SKM-1 (cell line): ENCODE measurements at regions not wholly inside any gene's neighbourhood (a gene's known extent, or its start where the extent isn't known, plus 50 kb on each side); places are given as distances from the start of the nearest gene placed in this dataset.
"Not testable (repeated sequence)": the region's sequence is repeated elsewhere in the genome, so short reads cannot be mapped to it uniquely, and the experiment has no call there.

Experiments
- DNase-seq: peaks from one replicate; lab custom pipeline; 2025; ENCODE audit not compliant: unreplicated experiment; lab: John Stamatoyannopoulos, UW

- DNase-seq = no peak
These were observed 52.1 kb downstream of the PWWP3B start for GRCh38 chrX:106220177-106220576.

GRCh38 chrX:106243376-106243775 lies 75.3 kb downstream of the PWWP3B start:
- DNase-seq = no peak

GRCh38 chrX:106246511-106246910 lies 78.4 kb downstream of the PWWP3B start:
- no peak for DNase-seq

GRCh38 chrX:106247162-106247561 lies 79.1 kb downstream of the PWWP3B start:
- DNase-seq = no peak

GRCh38 chrX:106249706-106250379 lies 81.7 kb downstream of the PWWP3B start:
- DNase-seq = no peak

GRCh38 chrX:106263817-106264216 lies 95.7 kb downstream of the PWWP3B start:
- DNase-seq = no peak

GRCh38 chrX:106273947-106274587 lies 106.0 kb downstream of the PWWP3B start:
- DNase-seq = not testable (repeated sequence)

- DNase-seq = not testable (repeated sequence)
These were observed 107.1 kb downstream of the PWWP3B start for GRCh38 chrX:106275172-106275571.

- DNase-seq = no peak
These were observed 110.8 kb downstream of the PWWP3B start for GRCh38 chrX:106278951-106279350.

- DNase-seq = no peak
These were observed 113.3 kb downstream of the PWWP3B start for GRCh38 chrX:106281383-106281782.

GRCh38 chrX:106283841-106284240 lies 115.7 kb downstream of the PWWP3B start:
- no peak for DNase-seq

GRCh38 chrX:106284431-106285025 lies 116.4 kb downstream of the PWWP3B start:
- DNase-seq = no peak

GRCh38 chrX:106286053-106286650 lies 118.0 kb downstream of the PWWP3B start:
- DNase-seq = no peak

GRCh38 chrX:106290778-106291177 lies 122.7 kb downstream of the PWWP3B start:
- DNase-seq = not testable (repeated sequence)

GRCh38 chrX:106291779-106292390 lies 123.8 kb downstream of the PWWP3B start:
- not testable (repeated sequence) for DNase-seq

- no peak for DNase-seq
These were observed 132.1 kb downstream of the PWWP3B start for GRCh38 chrX:106300239-106300638.

GRCh38 chrX:106300656-106301055 lies 132.6 kb downstream of the PWWP3B start:
- no peak for DNase-seq

GRCh38 chrX:106302304-106302703 lies 134.2 kb downstream of the PWWP3B start:
- no peak for DNase-seq

- no peak for DNase-seq
These were observed 138.4 kb downstream of the PWWP3B start for GRCh38 chrX:106306391-106306947.

GRCh38 chrX:106323357-106323756 lies 155.3 kb downstream of the PWWP3B start:
- no peak for DNase-seq

GRCh38 chrX:106331606-106332005 lies 163.5 kb downstream of the PWWP3B start:
- DNase-seq = no peak
